Colonic mucosa (tissue), 4 donors: ENCODE measurements at regions not wholly inside any gene's neighbourhood (a gene's known extent, or its start where the extent isn't known, plus 50 kb on each side); places are given as distances from the start of the nearest gene placed in this dataset.

Experiments used
- DNase-seq: peaks from one replicate; pipeline ENCODE4 v3.0.0-alpha.2; 2020
- H3K27ac ChIP-seq: fragments of 200-600 bp; one replicate; pipeline ENCODE4 v1.8.0; 2021
- H3K27me3 ChIP-seq: fragments of 200-600 bp; one replicate; pipeline ENCODE4 v1.8.0; 2021
- H3K36me3 ChIP-seq: fragments of 200-600 bp; one replicate; pipeline ENCODE4 v1.8.0; 2021
- H3K4me1 ChIP-seq: fragments of 200-600 bp; one replicate; pipeline ENCODE4 v1.8.0; 2021; ENCODE audit warnings: mild to moderate bottlenecking
- H3K4me3 ChIP-seq: fragments of 200-600 bp; one replicate; pipeline ENCODE4 v1.8.0; 2021
- H3K9ac ChIP-seq, 2 donors: one replicate each; pipeline ENCODE4 v1.7.0; 2013; ENCODE audit warnings: control low read depth in 2 of 2, low read depth in 2 of 2, low read length in 2 of 2
- H3K9me3 ChIP-seq: fragments of 200-600 bp; one replicate; pipeline ENCODE4 v1.8.0; 2021
- intact Hi-C: fragments of 100-400 bp; cut with DNase I; formaldehyde crosslinking; loops from one replicate; pipeline ENCODE4 v1.14.1; 2022
- TF ChIP-seq, protein P1 (sequence below): fragments of 200-600 bp; IDR thresholded peaks from one replicate; pipeline ENCODE4 v1.8.0; 2022; ENCODE audit warnings: antibody characterized with exemption, mild to moderate bottlenecking
- donor health status: healthy.
- donor health status: DM: no; HTN: no; CAD: no.
- donor health status: DM: no; HTN: no; CAD: no.

DNA sequence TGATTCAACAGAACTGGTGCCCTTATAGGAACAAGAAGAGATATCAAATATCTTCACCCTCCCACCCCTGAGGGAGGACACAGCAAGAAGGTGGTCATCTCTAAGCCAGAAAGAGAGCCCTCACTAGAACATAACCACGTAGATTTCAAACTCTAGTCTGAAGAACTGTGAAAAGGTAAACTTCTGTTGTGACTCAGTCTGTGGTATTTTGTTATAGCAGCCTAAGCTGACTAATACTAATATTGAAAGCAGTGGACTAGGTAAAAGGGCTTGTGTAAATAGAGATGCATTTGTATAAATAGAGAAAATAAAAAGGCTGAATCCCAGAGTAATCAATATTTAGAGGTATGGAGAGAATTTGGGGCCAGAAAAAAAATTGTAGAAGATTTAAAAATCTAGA, 157.6 kb upstream of the CCNH start:
- DNase-seq: no peak
- intact Hi-C loops: no loop called here
- Histone ChIP-seq H3K9me3 (no peaks in the 10 kb centered on the region), H3K36me3 (no peaks in the 10 kb centered on the region), H3K9ac (no peak overlapping the region), H3K4me1 (no peaks in the 10 kb centered on the region), H3K27me3 (no peaks in the 10 kb centered on the region), H3K27ac (no peak overlapping the region), H3K4me3 (no peak overlapping the region)
- TF ChIP-seq, protein P1, sequence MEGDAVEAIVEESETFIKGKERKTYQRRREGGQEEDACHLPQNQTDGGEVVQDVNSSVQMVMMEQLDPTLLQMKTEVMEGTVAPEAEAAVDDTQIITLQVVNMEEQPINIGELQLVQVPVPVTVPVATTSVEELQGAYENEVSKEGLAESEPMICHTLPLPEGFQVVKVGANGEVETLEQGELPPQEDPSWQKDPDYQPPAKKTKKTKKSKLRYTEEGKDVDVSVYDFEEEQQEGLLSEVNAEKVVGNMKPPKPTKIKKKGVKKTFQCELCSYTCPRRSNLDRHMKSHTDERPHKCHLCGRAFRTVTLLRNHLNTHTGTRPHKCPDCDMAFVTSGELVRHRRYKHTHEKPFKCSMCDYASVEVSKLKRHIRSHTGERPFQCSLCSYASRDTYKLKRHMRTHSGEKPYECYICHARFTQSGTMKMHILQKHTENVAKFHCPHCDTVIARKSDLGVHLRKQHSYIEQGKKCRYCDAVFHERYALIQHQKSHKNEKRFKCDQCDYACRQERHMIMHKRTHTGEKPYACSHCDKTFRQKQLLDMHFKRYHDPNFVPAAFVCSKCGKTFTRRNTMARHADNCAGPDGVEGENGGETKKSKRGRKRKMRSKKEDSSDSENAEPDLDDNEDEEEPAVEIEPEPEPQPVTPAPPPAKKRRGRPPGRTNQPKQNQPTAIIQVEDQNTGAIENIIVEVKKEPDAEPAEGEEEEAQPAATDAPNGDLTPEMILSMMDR: no peak

DNA sequence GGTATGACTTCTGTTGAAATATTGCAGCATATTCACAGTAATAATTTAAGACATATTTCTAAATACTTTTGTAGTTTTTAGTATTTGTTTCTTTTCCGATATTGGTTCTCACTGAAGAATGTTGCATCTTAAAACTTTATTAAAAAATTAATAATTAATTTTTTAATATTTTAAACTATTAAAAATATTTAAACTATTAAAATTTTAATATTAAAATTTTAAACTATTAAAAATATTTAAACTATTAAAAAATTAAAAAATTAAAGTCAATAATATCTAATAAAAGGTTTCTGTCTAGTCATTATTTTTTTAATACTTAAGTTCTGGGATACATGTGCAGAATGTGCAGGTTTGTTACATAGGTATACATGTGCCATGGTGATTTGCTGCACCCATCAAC, 149.3 kb upstream of the CCNH start:
- Histone ChIP-seq H3K27me3 (no peaks in the 10 kb centered on the region), H3K9ac (no peak overlapping the region), H3K4me1 (no peaks in the 10 kb centered on the region), H3K9me3 (no peaks in the 10 kb centered on the region), H3K4me3 (no peak overlapping the region), H3K36me3 (no peaks in the 10 kb centered on the region), H3K27ac (no peak overlapping the region)
- TF ChIP-seq, protein P1: no peak
- no peak for DNase-seq
- intact Hi-C loops: no loop called here

DNA sequence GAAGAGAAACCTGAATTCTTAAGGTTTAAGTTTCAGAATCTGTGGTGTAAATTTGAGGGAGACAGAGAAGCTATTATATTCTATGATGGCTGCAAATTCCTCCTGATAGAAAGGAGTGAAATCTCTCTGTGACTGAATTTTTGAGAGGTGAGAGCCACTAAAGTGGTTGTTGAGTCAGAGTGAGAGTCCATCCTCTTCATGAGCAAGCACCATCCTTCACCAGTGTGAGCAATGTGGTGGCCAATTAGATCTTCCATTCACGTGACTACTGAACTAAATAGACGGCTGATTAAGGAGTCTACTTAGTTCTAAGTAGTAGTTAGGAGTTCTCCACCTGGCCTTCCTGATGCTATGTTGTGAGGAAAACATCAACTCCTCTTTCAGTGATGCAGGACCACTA, 147.8 kb upstream of the CCNH start:
- Histone ChIP-seq H3K4me1 (no peaks in the 10 kb centered on the region), H3K4me3 (no peak overlapping the region), H3K27me3 (no peaks in the 10 kb centered on the region), H3K9me3 (no peaks in the 10 kb centered on the region), H3K9ac (no peak overlapping the region), H3K27ac (no peak overlapping the region), H3K36me3 (no peaks in the 10 kb centered on the region)
- TF ChIP-seq, protein P1: no peak
- DNase-seq: no peak
- intact Hi-C loops: no loop called here

DNA sequence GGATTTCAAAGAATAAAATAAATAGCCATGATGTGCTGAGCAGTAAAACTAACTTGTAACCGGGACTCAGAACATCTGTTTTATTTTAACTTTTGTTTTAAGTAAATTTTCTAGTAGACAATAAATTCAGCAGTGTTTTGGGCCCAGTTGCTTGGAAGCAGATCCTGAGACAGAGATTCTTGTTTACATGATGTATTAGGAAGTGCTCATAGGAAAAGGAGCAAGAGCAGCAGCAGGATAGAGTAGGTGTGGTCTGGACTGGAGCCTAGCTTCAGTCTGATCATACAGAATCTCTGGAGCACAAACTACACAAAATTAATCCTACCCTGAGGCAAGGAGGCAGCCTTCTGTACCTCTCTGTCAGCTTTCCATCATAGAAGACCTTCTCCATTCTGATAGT, 139.2 kb upstream of the CCNH start:
- H3K4me1 ChIP-seq: no peaks in the 10 kb centered on the region
- DNase-seq: no peak

DNA sequence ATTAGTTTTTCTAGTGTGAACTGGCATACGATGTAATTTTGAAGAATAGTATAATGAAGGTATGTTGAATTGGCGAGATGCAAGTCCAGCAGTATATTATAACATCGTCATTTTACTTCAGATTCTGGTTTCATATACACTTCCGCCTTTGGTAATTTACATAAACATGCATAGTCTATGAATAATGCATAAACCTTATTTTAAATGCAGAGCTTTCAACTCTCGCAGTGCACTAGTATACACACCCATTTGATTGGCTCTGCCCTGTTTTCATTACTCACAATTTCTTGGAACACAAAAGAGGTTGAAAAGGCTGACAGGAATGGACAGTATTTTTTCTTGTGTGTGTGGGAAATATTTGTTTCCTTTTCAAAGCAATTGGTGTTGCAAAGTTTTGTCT, 128.9 kb upstream of the CCNH start:
- DNase-seq: no peak
- TF ChIP-seq, protein P1: no peak
- H3K9ac ChIP-seq: no peak overlapping the region
- no peaks in the 10 kb centered on the region for H3K4me1 ChIP-seq
- H3K4me3 ChIP-seq: no peak overlapping the region
- intact Hi-C loops: no loop called here
- H3K36me3 ChIP-seq: no peaks in the 10 kb centered on the region
- no peaks in the 10 kb centered on the region for H3K9me3 ChIP-seq
- no peaks in the 10 kb centered on the region for H3K27me3 ChIP-seq
- H3K27ac ChIP-seq: no peak overlapping the region

More for the DNA sequence above, 139.2 kb upstream of the CCNH start:
- no peak overlapping the region for H3K4me3 ChIP-seq
- no peaks in the 10 kb centered on the region for H3K27me3 ChIP-seq
- TF ChIP-seq, protein P1: no peak
- H3K27ac ChIP-seq: no peak overlapping the region
- no peaks in the 10 kb centered on the region for H3K9me3 ChIP-seq
- no peaks in the 10 kb centered on the region for H3K36me3 ChIP-seq
- intact Hi-C loops: no loop called here
- H3K9ac ChIP-seq: no peak overlapping the region

DNA sequence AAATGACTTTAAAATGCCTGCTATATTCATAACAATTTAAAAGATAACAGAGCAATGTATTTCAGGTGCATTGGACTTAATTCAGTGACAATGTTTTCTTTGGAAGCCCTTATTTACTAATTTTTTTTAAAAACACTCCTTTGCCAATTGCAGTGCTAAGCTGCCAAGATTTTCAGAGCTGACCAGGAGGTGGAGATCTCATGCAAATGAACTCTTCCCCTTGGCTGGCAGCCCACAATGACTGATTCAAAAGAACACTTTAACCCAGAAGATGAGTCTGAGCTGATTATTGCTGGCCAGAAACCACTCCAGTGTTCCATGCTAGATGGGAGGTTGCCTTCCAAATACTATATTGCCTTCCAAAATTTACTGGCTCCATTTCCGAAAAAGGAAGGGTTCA, 128.3 kb upstream of the CCNH start:
- intact Hi-C loops: no loop called here
- H3K27ac ChIP-seq: no peak overlapping the region
- H3K27me3 ChIP-seq: no peaks in the 10 kb centered on the region
- H3K9ac ChIP-seq: no peak overlapping the region
- no peaks in the 10 kb centered on the region for H3K4me1 ChIP-seq
- H3K9me3 ChIP-seq: no peaks in the 10 kb centered on the region
- peak; percentile 55 for DNase-seq
- TF ChIP-seq, protein P1: no peak
- no peak overlapping the region for H3K4me3 ChIP-seq
- no peaks in the 10 kb centered on the region for H3K36me3 ChIP-seq
